OCI-LY3 (cell line): ENCODE measurements at regions not wholly inside any gene's neighbourhood (a gene's known extent, or its start where the extent isn't known, plus 50 kb on each side); places are given as distances from the start of the nearest gene placed in this dataset.

ENCODE experiments used
- EZH2phosphoT487 ChIP-seq: fragments of 200-600 bp; shearing (Covaris generic); IDR thresholded peaks from 2 replicates; pipeline ENCODE4 v1.6.1; 2018; ENCODE audit warnings: antibody characterized with exemption, mixed run types, low read depth
- TF ChIP-seq, protein P1 (sequence below): fragments of 200-600, 300-600 bp; sonication (generic); IDR thresholded peaks from 2 replicates; pipeline ENCODE4 v1.5.1; 2014; ENCODE audit warnings: antibody characterized with exemption, low read length, low read depth

- TF ChIP-seq, protein P1, sequence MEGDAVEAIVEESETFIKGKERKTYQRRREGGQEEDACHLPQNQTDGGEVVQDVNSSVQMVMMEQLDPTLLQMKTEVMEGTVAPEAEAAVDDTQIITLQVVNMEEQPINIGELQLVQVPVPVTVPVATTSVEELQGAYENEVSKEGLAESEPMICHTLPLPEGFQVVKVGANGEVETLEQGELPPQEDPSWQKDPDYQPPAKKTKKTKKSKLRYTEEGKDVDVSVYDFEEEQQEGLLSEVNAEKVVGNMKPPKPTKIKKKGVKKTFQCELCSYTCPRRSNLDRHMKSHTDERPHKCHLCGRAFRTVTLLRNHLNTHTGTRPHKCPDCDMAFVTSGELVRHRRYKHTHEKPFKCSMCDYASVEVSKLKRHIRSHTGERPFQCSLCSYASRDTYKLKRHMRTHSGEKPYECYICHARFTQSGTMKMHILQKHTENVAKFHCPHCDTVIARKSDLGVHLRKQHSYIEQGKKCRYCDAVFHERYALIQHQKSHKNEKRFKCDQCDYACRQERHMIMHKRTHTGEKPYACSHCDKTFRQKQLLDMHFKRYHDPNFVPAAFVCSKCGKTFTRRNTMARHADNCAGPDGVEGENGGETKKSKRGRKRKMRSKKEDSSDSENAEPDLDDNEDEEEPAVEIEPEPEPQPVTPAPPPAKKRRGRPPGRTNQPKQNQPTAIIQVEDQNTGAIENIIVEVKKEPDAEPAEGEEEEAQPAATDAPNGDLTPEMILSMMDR = no peak
- TF ChIP-seq EZH2phosphoT487 = no peak
Observed at GRCh38 chr2:180787330-180787729, 193.1 kb upstream of the UBE2E3 start.
